GM13976 (cell line): ENCODE measurements at regions not wholly inside any gene's neighbourhood (a gene's known extent, or its start where the extent isn't known, plus 50 kb on each side); places are given as distances from the start of the nearest gene placed in this dataset.

Experiments used
- DNase-seq: peaks from one replicate; pipeline ENCODE4 v3.0.0; 2012; ENCODE audit warnings: low spot score
- in situ Hi-C: fragments of 300-500 bp; cut with MboI; formaldehyde crosslinking; loops from one replicate; pipeline ENCODE4 v1.12.0; 2022; ENCODE audit warnings: low sequenced_read_pairs, mixed read lengths, inconsistent platforms; ENCODE audit not compliant: unreplicated experiment
- TF ChIP-seq, protein P1 (sequence below): IDR thresholded peaks from 2 replicates; pipeline ENCODE4 v1.5.1; 2012; ENCODE audit warnings: borderline replicate concordance, mild to moderate bottlenecking; ENCODE audit not compliant: insufficient read depth; ENCODE audit errors: extremely low read depth, missing control alignments, control extremely low read depth

DNA sequence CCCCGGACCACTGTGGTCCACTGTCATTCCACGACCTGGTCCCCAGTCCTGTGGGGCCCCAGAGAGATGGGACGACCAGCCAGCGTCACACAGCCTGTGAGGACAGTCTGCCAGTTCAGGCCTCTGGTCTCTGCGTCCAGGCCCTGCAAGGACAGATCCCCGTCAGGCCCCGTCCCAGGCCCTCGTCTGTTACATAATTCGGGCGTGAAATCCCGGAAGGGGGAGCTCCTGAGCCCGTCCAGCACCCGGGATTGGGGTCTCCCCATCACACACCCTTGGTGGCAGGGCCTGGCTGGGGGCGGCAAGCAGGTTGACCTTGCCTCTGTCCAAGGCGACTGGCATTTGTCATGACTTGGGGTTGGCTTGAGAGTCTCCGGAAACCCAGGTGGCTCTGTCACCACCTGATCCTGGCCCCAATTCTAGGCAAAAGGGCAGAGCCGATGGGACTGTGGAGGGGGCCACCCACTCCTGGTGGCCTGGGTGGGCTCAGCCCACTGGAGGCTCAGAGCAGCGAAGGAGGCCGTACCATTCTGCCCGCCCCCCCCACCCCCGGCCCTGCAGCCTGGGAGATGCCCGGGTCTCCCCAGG, 73.8 kb upstream of the GATA5 start:
- in situ Hi-C loops, result no loop called here
- no peak for DNase-seq
- TF ChIP-seq, protein P1, sequence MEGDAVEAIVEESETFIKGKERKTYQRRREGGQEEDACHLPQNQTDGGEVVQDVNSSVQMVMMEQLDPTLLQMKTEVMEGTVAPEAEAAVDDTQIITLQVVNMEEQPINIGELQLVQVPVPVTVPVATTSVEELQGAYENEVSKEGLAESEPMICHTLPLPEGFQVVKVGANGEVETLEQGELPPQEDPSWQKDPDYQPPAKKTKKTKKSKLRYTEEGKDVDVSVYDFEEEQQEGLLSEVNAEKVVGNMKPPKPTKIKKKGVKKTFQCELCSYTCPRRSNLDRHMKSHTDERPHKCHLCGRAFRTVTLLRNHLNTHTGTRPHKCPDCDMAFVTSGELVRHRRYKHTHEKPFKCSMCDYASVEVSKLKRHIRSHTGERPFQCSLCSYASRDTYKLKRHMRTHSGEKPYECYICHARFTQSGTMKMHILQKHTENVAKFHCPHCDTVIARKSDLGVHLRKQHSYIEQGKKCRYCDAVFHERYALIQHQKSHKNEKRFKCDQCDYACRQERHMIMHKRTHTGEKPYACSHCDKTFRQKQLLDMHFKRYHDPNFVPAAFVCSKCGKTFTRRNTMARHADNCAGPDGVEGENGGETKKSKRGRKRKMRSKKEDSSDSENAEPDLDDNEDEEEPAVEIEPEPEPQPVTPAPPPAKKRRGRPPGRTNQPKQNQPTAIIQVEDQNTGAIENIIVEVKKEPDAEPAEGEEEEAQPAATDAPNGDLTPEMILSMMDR, result no peak

DNA sequence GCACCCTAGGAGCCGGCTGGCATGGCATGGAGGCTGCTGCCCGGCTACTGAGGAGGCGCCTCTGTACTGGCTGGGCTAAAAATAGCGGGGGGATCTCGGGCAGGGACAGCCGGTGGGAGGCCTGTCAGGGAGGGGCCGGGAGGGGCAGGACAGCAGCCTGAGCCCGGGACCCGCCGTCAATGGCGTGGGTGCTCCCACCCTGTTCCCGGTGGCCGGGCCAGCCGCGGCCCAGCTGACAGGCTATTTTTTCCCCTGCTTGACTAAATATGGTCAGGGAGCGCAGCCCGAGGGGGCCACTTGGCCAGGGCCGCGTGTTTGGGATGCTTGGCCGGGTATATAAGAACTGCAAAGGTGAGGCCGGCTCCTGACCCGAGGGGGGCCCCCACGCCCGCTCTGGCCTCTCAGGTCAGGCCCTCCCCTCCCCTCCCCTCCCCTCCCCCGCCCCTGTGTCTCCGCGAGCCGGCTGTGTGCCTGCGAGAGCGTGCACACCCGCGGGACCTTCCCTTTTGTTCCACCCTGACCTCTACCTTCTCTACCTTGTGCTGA, 74.4 kb upstream of the GATA5 start:
- TF ChIP-seq, protein P1, result no peak
- in situ Hi-C loops, result no loop called here
- no peak for DNase-seq

DNA sequence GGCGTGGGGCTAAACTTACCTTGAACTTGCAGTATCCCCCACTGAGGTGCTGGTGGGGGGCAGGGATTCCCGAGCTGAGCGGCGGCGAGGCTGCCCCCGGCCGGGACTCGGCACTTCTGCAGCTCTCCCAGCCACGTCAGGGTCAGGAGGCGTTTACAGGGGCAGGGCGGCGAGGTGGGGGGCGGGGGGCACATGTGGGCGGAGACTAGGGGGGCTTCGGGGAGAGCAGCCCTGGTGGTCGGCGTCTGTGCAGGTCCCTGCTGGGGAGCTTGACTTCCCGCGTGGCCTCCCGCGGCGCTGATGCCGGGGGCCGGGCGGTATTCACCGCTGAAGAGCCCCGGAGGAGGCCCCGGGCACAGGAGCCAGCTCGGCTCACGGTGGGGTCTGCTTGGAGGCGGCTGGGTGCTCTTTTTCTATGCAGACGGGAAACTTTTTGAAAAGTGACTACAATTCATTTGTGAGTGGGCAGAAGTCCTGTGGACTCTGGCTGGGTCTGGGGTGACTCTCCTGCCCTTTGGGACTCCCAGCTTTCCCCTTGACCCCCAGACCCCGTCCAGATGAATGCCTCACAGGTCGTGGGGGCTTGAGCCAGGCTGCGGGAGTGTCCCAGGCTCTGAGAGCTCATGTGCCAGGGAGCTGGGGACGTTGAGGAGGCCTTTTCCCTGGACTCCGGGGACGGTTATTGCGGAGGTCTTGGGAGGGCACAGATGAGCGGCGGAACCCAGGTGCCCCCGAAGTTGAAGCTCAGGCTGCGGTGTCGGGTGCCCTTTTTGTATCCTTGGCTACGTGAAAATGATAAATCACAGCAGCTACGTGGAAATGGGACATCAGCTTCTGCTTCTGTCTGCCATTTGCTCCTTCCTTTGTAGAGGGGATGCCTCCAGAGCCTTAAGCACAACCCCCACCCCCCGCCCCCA, 75.9 kb upstream of the GATA5 start:
- TF ChIP-seq, protein P1, result no peak
- DNase-seq, result no peak
- in situ Hi-C loops, result no loop called here

DNA sequence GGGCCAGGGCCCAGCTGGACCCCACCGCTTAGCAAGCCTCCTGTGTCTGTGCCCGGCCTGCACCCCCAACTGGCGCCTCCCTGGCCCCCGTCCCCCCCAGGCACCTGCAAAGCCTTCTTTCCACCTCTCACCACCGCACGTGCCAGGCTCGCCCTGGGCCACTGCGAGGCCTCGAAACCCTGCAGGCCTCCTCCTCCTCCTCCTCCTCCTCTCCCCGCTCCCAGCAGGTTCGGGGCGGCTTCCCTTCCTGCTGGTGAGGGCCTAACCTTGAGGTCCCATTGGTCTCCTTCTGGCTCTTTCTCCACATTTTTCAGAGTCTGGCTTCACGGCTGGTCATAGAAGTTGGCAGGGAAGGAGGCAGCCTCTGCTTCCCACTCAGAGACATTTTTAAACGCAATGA, 76.8 kb upstream of the GATA5 start:
- in situ Hi-C loops, result no loop called here
- TF ChIP-seq, protein P1, result no peak
- DNase-seq, result no peak

DNA sequence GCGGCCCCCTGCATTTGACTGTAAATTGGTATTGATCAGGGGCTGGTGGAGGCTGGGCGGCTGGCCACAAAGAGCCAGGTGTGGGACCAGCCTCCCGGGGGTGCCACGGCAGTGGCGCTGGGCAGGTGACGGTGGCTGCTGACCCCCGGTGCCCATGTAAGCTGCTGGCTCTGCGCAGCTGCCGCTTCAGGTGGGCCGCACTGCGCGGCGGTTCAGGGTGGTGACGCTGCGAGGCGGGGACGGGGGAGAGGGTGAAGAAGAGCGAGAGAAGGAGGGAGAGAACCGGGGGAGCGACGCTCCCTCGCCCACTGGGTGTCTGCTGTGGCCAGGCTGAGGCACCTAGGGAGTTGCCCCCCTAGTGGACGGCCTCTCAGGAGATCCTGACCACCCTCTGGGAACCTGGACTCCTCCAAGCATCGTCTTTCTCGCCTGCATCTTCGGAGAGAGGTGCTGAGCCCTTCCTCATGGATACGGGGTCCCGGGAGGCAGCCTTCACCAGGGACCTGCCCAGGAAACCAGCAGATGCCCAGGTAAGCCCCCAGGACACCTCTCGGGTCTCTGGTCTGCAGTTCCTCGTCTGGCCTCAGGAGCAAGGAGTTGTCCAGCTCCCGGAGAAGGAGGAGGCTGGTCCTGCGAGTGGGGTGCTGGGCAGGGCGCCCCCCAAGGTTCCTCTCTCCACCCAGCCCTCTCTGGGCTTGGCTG, 77.5 kb upstream of the GATA5 start:
- in situ Hi-C loops, result no loop called here
- DNase-seq, result no peak
- TF ChIP-seq, protein P1, result no peak

DNA sequence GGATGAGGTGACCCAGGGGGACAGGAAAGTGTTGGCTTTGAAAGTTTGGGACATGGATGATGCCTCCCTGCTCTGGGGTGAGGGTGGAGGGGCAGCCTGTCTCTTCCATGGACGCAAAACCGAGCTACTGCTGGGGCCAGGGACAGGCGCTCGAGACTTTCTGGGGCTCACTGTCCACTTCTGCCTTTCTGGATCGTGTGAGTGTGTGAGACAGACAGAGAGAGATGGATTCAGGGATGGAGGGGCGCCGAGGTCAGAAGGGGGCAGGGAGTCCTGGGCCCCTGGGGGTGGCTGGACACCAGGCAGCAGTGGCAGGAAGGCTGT, 78.0 kb upstream of the GATA5 start:
- in situ Hi-C loops, result no loop called here
- TF ChIP-seq, protein P1, result no peak
- DNase-seq, result no peak
